GM13976 (cell line): ENCODE measurements at regions not wholly inside any gene's neighbourhood (a gene's known extent, or its start where the extent isn't known, plus 50 kb on each side); places are given as distances from the start of the nearest gene placed in this dataset.

Source experiments
- DNase-seq: peaks from one replicate; pipeline ENCODE4 v3.0.0; 2012; ENCODE audit warnings: low spot score
- in situ Hi-C: fragments of 300-500 bp; cut with MboI; formaldehyde crosslinking; loops from one replicate; pipeline ENCODE4 v1.12.0; 2022; ENCODE audit warnings: low sequenced_read_pairs, mixed read lengths, inconsistent platforms; ENCODE audit not compliant: unreplicated experiment
- TF ChIP-seq, protein P1 (sequence below): IDR thresholded peaks from 2 replicates; pipeline ENCODE4 v1.5.1; 2012; ENCODE audit warnings: borderline replicate concordance, mild to moderate bottlenecking; ENCODE audit not compliant: insufficient read depth; ENCODE audit errors: extremely low read depth, missing control alignments, control extremely low read depth

DNA sequence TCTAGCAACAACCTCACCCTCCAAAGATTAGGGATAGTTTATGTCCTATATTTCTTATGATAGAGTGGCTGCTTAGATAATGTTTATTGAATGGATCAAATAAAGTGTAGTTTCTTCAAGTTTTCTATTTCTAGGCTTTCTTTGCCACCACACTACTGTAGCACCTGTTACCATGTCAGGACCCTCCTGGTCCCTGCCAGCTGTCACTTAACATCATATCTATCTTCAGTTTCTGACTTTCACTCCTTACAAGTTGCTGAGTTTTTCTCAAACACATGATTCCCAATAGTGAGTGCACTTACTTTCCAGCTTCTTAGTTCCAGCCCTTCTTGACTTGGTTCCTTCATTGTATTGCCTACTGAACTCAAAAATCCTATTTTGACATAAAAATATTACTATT is 593.9 kb upstream of the PITX2 start:
- TF ChIP-seq, protein P1, sequence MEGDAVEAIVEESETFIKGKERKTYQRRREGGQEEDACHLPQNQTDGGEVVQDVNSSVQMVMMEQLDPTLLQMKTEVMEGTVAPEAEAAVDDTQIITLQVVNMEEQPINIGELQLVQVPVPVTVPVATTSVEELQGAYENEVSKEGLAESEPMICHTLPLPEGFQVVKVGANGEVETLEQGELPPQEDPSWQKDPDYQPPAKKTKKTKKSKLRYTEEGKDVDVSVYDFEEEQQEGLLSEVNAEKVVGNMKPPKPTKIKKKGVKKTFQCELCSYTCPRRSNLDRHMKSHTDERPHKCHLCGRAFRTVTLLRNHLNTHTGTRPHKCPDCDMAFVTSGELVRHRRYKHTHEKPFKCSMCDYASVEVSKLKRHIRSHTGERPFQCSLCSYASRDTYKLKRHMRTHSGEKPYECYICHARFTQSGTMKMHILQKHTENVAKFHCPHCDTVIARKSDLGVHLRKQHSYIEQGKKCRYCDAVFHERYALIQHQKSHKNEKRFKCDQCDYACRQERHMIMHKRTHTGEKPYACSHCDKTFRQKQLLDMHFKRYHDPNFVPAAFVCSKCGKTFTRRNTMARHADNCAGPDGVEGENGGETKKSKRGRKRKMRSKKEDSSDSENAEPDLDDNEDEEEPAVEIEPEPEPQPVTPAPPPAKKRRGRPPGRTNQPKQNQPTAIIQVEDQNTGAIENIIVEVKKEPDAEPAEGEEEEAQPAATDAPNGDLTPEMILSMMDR: no peak
- in situ Hi-C loops: no loop called here
- DNase-seq: no peak

DNA sequence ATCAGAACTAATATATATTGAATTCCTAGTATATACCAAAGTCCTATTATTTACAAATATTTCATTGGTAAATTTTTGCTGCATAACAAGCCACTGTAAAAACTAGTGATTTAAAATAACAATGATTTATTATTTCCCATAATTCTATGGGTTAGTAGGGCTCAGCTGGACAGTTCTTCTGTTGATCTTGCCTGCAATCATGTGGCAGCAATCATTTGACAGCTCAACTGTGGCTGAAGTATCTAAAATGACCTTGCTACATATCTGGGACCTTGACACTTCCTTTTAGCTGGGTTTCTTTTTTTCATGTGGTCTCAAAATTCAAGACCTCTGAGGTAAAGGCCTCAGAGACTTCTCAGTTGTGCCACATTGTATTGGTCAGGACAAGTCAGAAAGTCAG is 598.5 kb upstream of the PITX2 start:
- DNase-seq: no peak
- in situ Hi-C loops: no loop called here
- TF ChIP-seq, protein P1: no peak

DNA sequence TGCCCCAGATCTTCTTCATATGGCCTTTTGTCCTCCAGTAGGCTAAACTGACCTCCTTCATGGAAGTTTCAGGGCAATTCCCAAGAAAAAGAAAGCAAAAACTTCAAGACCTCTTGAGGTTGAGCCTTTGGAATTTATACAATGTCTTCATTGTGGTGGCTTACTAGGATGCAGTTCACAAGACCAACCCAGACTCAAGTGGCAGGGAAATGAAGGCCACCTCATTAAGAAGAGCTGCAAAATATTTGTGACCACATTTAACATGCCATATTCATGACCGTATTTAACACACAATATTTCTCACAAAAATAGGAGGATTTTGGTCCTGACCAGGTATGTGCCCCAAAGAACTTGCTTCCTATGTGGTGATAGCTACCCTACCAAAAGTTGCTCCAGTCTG is 605.5 kb upstream of the PITX2 start:
- in situ Hi-C loops: no loop called here
- TF ChIP-seq, protein P1: no peak
- DNase-seq: no peak

DNA sequence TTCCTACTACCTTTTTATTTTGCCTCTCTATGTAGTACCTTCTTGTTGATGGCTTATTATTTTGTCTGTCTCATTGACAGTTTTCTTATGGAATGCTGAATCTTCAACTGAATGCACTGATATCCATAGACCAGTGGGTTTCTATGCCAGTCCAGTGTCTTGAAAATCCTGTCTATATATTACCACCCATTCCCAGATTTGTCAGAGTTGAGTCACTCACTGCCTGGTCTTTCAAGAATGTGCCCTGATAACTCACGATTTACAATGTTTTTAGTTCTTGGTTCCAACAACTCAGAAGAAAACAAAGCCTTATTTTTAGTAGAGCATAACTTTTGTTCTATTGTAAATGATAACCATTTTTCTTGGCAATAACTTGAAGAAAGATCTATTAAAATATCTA is 606.0 kb upstream of the PITX2 start:
- in situ Hi-C loops: no loop called here
- no peak for DNase-seq
- TF ChIP-seq, protein P1: no peak

DNA sequence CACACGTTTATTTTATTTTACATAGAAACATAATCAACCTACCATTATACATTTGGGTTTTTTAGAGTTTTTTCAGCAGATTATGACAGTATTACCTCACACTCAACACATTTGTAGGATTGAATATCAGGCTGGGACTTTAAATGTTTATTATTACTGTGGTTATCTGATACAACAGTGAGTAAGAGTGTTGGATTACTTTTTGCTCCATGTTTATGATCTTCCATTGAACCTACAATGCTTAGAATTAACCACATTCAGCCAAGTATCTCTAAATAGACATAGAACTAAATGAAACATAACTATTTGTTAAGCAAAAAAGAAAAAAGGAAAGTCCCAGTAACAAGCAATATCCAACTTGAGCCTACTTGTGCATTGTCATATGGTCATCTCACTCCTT is 607.4 kb upstream of the PITX2 start:
- in situ Hi-C loops: no loop called here
- TF ChIP-seq, protein P1: no peak
- DNase-seq: no peak

DNA sequence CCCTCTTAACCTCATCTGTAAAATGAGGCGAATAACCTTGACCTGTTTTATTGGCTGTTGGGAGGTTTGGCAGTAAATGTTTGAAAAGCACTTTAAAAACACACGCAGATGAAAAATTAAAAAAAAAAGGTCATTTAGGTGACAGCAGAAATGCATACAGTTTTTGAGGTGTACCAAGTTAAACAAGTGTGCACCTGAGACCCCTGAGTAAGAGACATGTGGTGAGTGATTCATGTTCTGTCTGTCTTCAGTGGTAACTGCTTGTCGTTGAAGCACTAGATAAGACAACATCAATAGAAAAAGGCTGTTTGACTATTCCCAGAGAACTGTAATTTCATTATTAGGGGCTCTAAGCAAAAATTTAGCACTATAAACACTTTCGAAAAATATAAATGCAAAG is 608.4 kb upstream of the PITX2 start:
- no peak for DNase-seq
- TF ChIP-seq, protein P1: no peak
- in situ Hi-C loops: no loop called here

DNA sequence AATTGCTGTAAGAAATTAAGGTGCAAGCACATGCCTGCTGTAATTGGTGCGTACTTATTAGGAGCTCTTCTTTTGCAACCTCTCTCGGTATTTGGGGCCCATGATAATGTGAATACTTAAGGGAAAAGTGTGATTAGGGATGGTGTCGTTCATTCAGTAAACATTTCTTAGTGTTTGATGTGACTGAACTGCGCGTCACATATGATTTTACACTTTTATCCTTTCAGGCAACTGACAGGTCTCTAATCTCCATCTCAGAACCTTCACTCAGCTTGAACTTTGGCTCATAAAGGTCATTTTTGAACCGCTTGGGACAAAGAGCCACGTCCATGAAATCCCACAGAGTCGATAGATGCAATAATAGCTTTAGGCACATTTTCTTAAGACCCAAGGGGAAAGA is 612.1 kb upstream of the PITX2 start:
- TF ChIP-seq, protein P1: no peak
- in situ Hi-C loops: no loop called here
- DNase-seq: no peak
